ENCODE measurements at regions not wholly inside any gene's neighbourhood (a gene's known extent, or its start where the extent isn't known, plus 50 kb on each side); places are given as distances from the start of the nearest gene placed in this dataset.

- TF ChIP-seq CTCF (IDR thresholded peaks at IDR 0.05; ENCODE audit: low read length) (no peak), EZH2 (IDR thresholded peaks at IDR 0.05; ENCODE audit: borderline replicate concordance, low read length) (no peak)
Observed at GRCh38 chr5:91493086-91493485, 110.0 kb upstream of the ARRDC3 start.

All from OCI-LY1 (cell line).